RWPE1 (cell line): ENCODE measurements at regions not wholly inside any gene's neighbourhood (a gene's known extent, or its start where the extent isn't known, plus 50 kb on each side); places are given as distances from the start of the nearest gene placed in this dataset.

Source experiments
- CTCF ChIA-PET: fragments of 350-600 bp; sonication (Branson Sonifier 250); formaldehyde crosslinking; extraction: SDS; loops from one replicate; lab custom pipeline; 2021; lab: Yijun Ruan, JAX
- POLR2A ChIA-PET: fragments of 400-600 bp; formaldehyde crosslinking; extraction: SDS; loops from one replicate; lab custom pipeline; 2020; ENCODE audit warnings: antibody characterized with exemption; ENCODE audit not compliant: low non-redundant PET; lab: Yijun Ruan, JAX
- DNase-seq: peaks from one replicate; pipeline ENCODE4 v3.0.0; 2012; ENCODE audit warnings: low spot score
- H3K27ac ChIP-seq: fragments of 450-650 bp; 2 replicates; pipeline ENCODE4 v1.5.1; 2017
- CTCF ChIP-seq: fragments of 450-650 bp; conservative IDR thresholded peaks from 2 replicates; pipeline ENCODE4 v1.5.1; 2017; ENCODE audit warnings: low read depth, mild to moderate bottlenecking

- POLR2A ChIA-PET, result no interaction called here
- no peak overlapping the region for H3K27ac ChIP-seq
- TF ChIP-seq CTCF, result no peak
- CTCF ChIA-PET, result no interaction called here
- no peak for DNase-seq
Measured at GRCh38 chr4:12244973-12245372, 816.3 kb upstream of the HS3ST1 start.

- no peak for TF ChIP-seq CTCF
- H3K27ac ChIP-seq, result no peak overlapping the region
- POLR2A ChIA-PET, result no interaction called here
- no peak for DNase-seq
- CTCF ChIA-PET, result no interaction called here
Measured at GRCh38 chr4:12242354-12242753, 813.7 kb upstream of the HS3ST1 start.

GRCh38 chr4:12239897-12240636 lies 811.4 kb upstream of the HS3ST1 start:
- POLR2A ChIA-PET, result no interaction called here
- H3K27ac ChIP-seq, result no peak overlapping the region
- TF ChIP-seq CTCF, result no peak
- CTCF ChIA-PET, result no interaction called here
- DNase-seq, result no peak

- ChIA-PET POLR2A (no interaction called here), CTCF (no interaction called here)
- H3K27ac ChIP-seq, result no peak overlapping the region
- DNase-seq, result no peak
- no peak for TF ChIP-seq CTCF
Measured at GRCh38 chr4:12231098-12231497, 802.4 kb upstream of the HS3ST1 start.

- no peak overlapping the region for H3K27ac ChIP-seq
- TF ChIP-seq CTCF, result no peak
- no peak for DNase-seq
- POLR2A ChIA-PET, result no interaction called here
- CTCF ChIA-PET, result no interaction called here
Measured at GRCh38 chr4:12221031-12221430, 792.3 kb upstream of the HS3ST1 start.

GRCh38 chr4:12211636-12212035 lies 782.9 kb upstream of the HS3ST1 start:
- CTCF ChIA-PET, result no interaction called here
- DNase-seq, result no peak
- TF ChIP-seq CTCF, result no peak
- H3K27ac ChIP-seq, result no peak overlapping the region
- POLR2A ChIA-PET, result no interaction called here
